GM19035 (cell line): ENCODE measurements at regions not wholly inside any gene's neighbourhood (a gene's known extent, or its start where the extent isn't known, plus 50 kb on each side); places are given as distances from the start of the nearest gene placed in this dataset.
A peak's percentile ranks its signal among the peaks of the same experiment; 100 is the strongest.
"Not testable (repeated sequence)": the region's sequence is repeated elsewhere in the genome, so short reads cannot be mapped to it uniquely, and the experiment has no call there.

Experiments
- ATAC-seq: cut with Tn5 transposase; IDR thresholded peaks from one replicate; pipeline ENCODE4 v1.9.1; 2021; ENCODE audit not compliant: unreplicated experiment

GRCh38 chr3:177646749-177647148, 449.5 kb upstream of the TBL1XR1 start:
- no peak for ATAC-seq

- ATAC-seq: no peak
Measured at GRCh38 chr3:177647341-177647740, 450.1 kb upstream of the TBL1XR1 start.

DNA sequence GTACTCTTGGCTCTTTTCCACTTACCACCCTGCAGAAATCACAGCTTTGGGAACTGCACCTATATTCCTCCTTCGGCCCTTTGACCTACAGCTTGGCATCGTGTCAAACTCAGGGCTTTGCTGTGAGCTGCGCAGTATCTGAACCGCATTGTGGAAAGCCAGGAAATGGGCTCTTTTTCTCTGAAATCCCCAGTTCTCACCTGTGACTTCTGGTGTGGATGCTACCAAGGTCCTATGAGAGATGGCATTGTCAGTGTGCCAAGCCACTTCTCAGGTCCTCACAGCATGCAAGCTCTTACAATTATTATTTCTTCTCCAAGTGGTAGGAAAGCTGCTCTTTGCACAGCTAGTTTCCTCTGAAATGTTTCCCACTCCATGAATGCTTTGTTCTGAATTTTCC, 450.6 kb upstream of the TBL1XR1 start:
- no peak for ATAC-seq

- no peak for ATAC-seq
Measured at GRCh38 chr3:177652556-177653291, 455.4 kb upstream of the TBL1XR1 start.

DNA sequence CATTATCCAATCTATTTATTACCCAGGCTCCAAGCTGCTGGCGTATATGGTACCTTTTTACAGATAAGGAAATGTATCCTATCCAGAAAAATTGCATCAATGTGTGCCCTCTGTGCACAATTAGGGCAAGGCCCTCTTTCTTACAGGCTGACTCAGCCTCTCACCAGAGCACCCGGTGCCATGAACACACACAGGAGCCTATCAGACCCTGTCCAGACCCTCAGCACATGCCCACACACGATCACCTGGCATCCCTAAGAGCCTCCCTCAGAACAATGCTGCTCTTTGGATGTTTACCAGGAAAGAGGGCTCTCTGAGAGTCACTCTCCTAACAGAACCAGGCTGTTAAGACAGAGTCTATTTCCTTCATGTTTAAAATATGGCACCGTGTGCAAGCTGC, 460.0 kb upstream of the TBL1XR1 start:
- ATAC-seq: no peak

- no peak for ATAC-seq
Measured at GRCh38 chr3:177658354-177658753, 461.1 kb upstream of the TBL1XR1 start.

DNA sequence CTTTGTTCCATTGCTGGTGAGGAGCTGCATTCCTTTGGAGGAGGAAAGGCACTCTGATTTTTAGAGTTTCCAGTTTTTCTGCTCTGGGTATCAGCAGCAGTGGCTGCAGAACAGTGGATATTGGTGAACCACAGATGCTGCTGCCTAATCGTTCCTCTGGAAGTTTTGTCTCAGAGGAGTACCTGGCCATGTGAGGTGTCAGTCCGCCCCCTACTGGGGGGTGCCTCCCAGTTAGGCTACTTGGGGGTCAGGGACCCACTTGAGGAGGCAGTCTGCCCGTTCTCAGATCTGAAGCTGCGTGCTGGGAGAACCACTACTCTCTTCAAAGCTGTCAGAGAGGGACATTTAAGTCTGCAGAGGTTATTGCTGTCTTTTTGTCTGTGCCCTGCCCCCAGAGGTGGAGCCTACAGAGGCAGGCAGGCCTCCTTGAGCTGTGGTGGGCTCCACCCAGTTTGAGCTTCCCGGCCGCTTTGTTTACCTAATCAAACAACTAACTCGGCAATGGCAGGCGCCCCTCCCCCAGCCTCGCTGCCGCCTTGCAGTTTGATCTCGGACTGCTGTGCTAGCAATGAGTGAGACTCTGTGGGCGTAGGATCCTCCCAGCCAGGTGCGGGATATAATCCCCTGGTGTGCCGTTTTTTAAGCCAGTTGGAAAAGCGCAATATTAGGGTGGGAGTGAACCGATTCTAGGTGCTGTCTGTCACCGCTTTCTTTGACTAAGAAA, 467.3 kb upstream of the TBL1XR1 start:
- not testable (repeated sequence) for ATAC-seq

DNA sequence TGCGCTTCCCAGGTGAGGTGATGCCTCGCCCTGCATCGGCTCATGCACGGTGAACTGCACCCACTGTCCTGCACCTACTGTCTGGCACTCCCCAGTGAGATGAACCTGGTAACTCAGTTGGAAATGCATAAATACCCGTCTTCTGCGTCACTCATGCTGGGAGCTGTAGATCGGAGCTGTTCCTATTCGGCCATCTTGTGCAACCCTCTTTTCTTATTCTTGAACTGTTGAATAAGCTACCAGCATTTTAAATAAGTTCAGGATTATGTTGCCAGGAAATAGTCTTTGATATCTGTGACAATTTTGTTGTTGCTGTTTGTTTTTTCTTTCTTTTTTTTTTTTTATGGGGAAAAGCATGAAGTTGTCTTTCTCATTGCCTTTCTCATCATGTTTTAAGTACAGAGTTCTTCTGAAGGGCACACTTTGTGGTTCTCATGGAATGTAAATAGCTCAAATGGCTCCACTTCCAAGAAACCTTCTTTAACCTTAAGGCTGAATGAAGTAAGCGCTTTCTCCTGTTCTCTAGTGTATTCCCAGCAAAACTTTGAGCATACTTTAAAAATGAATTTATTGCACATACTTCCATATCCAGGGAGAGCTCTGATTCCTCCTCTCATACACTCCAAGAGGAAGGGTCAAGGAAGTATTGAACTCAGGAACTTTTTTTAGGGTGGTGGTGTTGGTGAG, 468.0 kb upstream of the TBL1XR1 start:
- no peak for ATAC-seq

DNA sequence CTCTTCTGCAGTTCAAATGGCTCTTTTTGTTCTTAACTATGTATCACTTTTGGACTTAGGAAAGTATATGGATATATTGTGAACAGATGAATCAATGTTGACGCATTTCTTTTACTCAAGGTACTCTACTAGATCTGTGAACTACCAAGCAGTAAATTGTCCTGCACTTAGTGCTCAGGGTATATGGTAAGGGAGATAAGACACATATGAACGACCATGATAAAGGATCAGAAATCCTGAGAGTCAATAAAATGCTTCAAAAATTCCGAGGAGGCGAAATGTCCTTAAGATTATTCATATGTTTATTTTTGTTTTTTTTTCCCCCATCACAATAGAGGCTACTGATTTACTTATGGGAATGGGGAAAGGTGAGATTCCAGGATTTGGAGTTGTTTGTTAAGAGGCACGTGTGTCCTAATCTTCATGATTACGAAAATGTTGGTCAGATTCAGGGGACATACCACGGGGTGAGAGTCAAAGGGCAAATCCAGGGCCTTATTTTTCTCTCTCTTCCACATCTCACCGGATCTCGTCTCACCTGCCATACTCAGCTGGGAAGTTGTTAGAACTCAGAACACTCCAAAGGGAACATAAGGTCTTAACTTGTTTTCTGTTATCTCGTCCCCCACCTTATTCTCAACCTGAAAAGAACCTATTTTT, 475.1 kb upstream of the TBL1XR1 start:
- no peak for ATAC-seq

DNA sequence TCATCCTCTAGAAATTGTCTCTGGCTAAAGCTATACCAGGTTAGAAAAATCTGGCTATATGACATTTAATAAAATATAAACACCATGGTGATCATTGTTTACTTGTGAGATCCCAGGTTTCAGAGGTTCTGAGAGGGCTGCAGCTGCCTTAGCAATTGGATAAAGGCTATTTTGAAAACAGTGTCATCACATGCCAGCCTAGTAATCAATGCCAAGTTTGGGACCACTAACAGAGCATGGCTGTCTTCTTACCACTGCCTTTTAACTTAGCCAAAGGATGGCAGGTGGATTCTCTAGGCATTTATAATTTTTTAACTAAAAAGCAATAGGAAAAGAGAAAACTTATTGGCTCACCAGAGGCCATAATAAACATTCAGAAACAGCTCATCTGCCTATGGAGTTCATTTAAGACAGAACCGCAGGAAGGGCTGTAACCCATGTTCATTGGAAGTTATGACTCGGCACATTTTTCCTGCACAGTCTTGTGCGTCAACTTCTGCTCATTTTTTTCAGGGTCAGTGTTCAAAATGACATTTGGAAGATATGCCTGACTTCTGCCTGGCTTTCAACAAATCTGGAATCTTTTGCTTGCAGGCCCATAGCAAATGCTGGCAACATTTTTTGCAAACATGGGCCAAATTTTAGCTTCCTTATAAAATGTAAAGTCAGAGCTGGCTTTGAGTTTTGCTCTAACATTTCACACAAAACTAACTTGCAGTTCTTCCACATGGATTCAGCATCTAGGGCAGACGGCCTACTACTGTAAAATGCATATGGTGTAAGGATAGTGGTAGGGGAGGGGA, 476.0 kb upstream of the TBL1XR1 start:
- ATAC-seq: no peak

GRCh38 chr3:177674186-177674585, 476.9 kb upstream of the TBL1XR1 start:
- ATAC-seq: no peak

GRCh38 chr3:177676148-177676547, 478.9 kb upstream of the TBL1XR1 start:
- no peak for ATAC-seq

GRCh38 chr3:177676947-177677587, 479.8 kb upstream of the TBL1XR1 start:
- ATAC-seq: no peak

GRCh38 chr3:177679568-177680471, 482.5 kb upstream of the TBL1XR1 start:
- peak; percentile 66 for ATAC-seq

GRCh38 chr3:177680472-177680821, 483.2 kb upstream of the TBL1XR1 start:
- ATAC-seq: no peak

DNA sequence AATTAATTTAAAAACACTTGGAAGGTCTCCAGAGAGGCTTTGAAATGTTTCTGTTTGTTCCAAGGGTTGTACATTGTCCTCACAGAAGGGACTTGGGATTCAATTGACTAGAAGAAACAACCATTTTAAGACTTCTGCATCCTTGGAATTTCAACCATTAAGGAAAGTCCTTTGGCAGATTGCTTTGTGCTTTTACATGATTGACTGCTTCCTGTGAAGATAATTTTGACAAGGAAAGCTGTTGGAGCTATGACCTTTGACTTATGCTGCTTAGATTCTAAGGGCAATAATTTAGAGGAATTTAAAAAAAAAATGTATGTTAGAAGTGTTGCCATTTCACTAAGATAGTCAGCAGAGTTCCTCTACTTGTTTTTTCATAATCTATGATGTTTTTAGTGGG, 483.9 kb upstream of the TBL1XR1 start:
- no peak for ATAC-seq

DNA sequence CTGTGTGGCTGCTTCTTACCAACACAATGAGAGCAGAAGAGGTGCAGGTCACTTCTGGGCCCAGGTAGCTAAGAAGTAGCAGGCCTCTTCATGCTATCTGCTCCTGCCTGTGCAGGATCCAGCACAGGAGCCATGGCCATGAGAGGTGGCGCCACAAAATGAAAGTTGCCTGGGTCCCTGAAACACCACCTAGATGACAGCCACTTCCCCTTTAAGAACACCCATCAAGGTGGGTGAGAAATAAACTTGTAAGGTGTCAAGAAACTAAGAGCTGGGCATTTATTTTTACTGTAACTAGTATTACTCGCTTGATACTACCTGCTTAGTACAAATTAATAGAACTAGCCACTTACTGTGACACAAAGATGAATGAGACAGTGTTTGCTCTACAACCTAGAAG, 484.6 kb upstream of the TBL1XR1 start:
- no peak for ATAC-seq

- ATAC-seq: no peak
Measured at GRCh38 chr3:177683586-177683985, 486.3 kb upstream of the TBL1XR1 start.

DNA sequence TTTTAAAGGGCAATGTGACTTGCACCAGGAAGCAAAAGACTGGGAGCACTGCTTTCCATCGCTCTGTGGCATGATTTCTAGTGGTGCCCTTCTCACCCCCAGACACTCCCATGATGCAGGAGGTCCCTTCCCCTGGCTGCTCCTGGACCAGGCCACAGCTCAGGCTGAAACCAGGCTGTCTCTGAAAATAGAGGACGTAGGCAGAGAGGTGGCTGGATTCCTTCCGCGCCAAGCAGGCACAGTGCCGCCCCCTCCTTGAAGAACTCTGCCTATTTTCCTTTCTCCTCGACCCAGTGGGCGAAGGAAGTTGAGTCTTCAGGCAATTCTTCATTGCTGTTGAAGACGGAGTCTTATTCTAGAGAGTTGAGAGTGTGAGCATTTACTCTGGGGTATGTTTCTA, 489.4 kb upstream of the TBL1XR1 start:
- ATAC-seq: no peak
